Bronchial epithelial cell (primary cell): ENCODE measurements at regions not wholly inside any gene's neighbourhood (a gene's known extent, or its start where the extent isn't known, plus 50 kb on each side); places are given as distances from the start of the nearest gene placed in this dataset.

Experiments used
- DNase-seq: peaks from one replicate; pipeline ENCODE4 v3.0.0-alpha.2; 2010; ENCODE audit warnings: low read depth
- FAIRE-seq: peaks from 2 replicates; lab custom pipeline; 2011; peaks lifted over from hg19 to GRCh38; lab: Jason Lieb, UNC
- H3K27me3 ChIP-seq: 2 replicates; pipeline ENCODE4 v1.5.1; 2011; ENCODE audit warnings: low read length; ENCODE audit not compliant: control insufficient read depth, insufficient read depth
- H3K36me3 ChIP-seq: 2 replicates; pipeline ENCODE4 v1.5.1; 2011; ENCODE audit warnings: low read length; ENCODE audit not compliant: control insufficient read depth, insufficient read depth
- H3K4me3 ChIP-seq: 2 replicates; pipeline ENCODE4 v1.5.1; 2011; ENCODE audit warnings: mild to moderate bottlenecking, low read depth, low read length, control low read depth
- CTCF ChIP-seq: IDR thresholded peaks from 2 replicates; pipeline ENCODE4 v1.5.1; 2011; ENCODE audit warnings: mild to moderate bottlenecking, moderate library complexity, low read length, control low read depth, inconsistent platforms; ENCODE audit not compliant: insufficient read depth, severe bottlenecking

GRCh38 chr3:168722091-168722490 is 626.4 kb upstream of the GOLIM4 start:
- TF ChIP-seq CTCF = no peak
- Histone ChIP-seq H3K27me3 (no peaks in the 10 kb centered on the region), H3K36me3 (no peaks in the 10 kb centered on the region), H3K4me3 (no peak overlapping the region)
- DNase-seq = peak; percentile 11
- FAIRE-seq = no peak

- H3K4me3 ChIP-seq = no peak overlapping the region
- no peak for TF ChIP-seq CTCF
Measured at GRCh38 chr3:168714609-168715240, 619.0 kb upstream of the GOLIM4 start.

GRCh38 chr3:168709073-168709472 is 613.3 kb upstream of the GOLIM4 start:
- Histone ChIP-seq H3K4me3 (no peak overlapping the region), H3K27me3 (no peaks in the 10 kb centered on the region), H3K36me3 (no peaks in the 10 kb centered on the region)
- FAIRE-seq (no peak), DNase-seq (no peak)
- TF ChIP-seq CTCF = no peak

More at GRCh38 chr3:168714609-168715240, 619.0 kb upstream of the GOLIM4 start:
- DNase-seq (no peak), FAIRE-seq (no peak)
- H3K27me3 ChIP-seq = no peaks in the 10 kb centered on the region
- H3K36me3 ChIP-seq = no peaks in the 10 kb centered on the region

DNA sequence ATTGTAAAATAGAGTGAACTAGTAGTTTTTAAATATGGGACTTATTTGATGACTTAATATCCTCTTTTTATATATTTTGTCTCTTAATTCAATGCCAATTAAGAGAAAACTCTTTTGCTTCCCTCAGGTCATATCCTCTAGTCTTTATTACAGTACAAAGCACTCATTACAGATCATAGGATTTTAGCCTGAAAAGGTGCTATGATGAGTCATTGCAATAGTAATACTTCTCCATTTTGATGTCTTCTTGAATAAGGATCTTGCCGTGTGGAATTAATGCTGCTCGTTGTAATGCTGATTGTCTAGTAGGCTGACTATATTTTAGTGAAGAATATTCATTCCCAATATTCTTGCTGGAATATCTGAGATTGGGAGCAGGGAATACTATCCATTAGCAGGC is 612.2 kb upstream of the GOLIM4 start:
- no peak for TF ChIP-seq CTCF
- FAIRE-seq (no peak), DNase-seq (no peak)
- no peaks in the 10 kb centered on the region for H3K27me3 ChIP-seq
- H3K36me3 ChIP-seq = no peaks in the 10 kb centered on the region
- no peak overlapping the region for H3K4me3 ChIP-seq

DNA sequence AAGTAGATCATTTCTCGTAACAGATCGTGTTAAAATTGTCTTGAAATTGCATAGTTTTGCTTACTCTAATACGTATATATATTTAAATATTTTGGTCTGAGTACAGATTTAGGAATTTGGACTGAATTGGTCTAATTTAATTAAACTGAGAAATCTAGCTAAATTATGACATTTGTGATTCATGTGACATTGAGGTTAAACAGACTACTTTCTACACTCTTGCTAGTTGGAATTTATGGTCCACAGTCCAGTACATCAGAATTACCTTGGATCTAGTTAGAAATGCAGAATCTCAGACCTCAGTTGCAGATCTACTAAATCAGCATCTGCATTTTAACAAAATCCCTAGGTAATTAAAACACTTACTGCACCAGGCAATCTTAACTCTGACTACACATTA is 609.7 kb upstream of the GOLIM4 start:
- Histone ChIP-seq H3K27me3 (no peaks in the 10 kb centered on the region), H3K4me3 (no peak overlapping the region), H3K36me3 (no peaks in the 10 kb centered on the region)
- no peak for TF ChIP-seq CTCF
- FAIRE-seq (no peak), DNase-seq (no peak)

- H3K4me3 ChIP-seq = no peak overlapping the region
- DNase-seq = no peak
- no peaks in the 10 kb centered on the region for H3K27me3 ChIP-seq
- no peaks in the 10 kb centered on the region for H3K36me3 ChIP-seq
- no peak for FAIRE-seq
- no peak for TF ChIP-seq CTCF
Measured at GRCh38 chr3:168696051-168696450, 600.3 kb upstream of the GOLIM4 start.
